ENCODE measurements at regions not wholly inside any gene's neighbourhood (a gene's known extent, or its start where the extent isn't known, plus 50 kb on each side); places are given as distances from the start of the nearest gene placed in this dataset.

DNA sequence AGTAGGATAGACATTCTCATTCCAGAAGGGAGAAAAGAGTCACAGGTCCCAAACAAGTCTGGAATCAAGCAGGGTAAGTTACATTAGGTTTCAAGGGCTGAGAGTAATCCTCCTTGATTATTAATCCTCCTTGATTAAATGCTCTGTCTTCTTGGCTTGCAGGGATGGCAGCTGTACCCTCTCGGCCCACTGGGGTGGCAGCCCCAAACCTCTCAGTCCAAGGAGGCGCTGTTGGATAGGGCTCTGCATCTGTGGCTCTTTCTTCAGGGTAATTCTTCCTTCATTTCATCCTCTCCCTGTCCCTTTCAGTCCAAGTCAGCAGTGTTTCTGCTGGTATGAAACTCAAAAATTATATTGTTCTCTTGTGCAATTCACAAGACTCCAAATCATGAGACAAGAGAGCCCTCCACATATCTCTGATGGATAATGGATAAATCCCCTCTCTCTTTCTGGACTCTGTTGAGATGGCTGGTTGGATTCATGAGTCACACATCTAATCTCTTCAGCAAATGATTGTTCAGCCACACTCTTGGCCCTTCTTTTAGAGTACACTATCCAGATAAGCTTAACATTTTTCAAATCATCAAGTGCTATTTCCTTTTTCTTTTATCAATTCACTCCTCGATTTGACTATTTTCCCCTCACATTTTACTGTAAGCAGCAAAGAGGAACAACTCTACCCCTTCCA lies 323.7 kb upstream of the HTR2A start:
- Histone ChIP-seq H3K79me1 (ENCODE audit: insufficient read depth, low read depth, low read length, poor library complexity, severe bottlenecking) (no peaks in the 10 kb centered on the region), H3T11ph (ENCODE audit: low read length) (no peak overlapping the region), H2BK20ac (ENCODE audit: low read depth, low read length, poor library complexity, severe bottlenecking) (no peak overlapping the region), H3K4me2 (ENCODE audit: insufficient read depth, insufficient read length, low read length) (no peak overlapping the region), H2BK120ac (ENCODE audit: low read depth, low read length, poor library complexity, severe bottlenecking) (no peak overlapping the region), H4K5ac (ENCODE audit: insufficient read length, low read depth, low read length) (no peak overlapping the region), H4K8ac (replicated peaks; ENCODE audit: insufficient read length, low read depth, low read length) (no peak overlapping the region), H3K9me3 (ENCODE audit: control insufficient read depth, low read depth, low read length) (no peaks in the 10 kb centered on the region), H2AFZ (ENCODE audit: low read length) (no peak overlapping the region), H3K23me2 (ENCODE audit: insufficient read length, low read depth, low read length, poor library complexity, severe bottlenecking) (no peaks in the 10 kb centered on the region), H2BK5ac (ENCODE audit: insufficient read length, low read length) (no peak overlapping the region), H2AK5ac (ENCODE audit: insufficient read length, low read length) (no peak overlapping the region), H3K4me1 (ENCODE audit: insufficient read depth, low read length) (no peaks in the 10 kb centered on the region), H3K23ac (ENCODE audit: insufficient read length, low read depth, low read length) (no peak overlapping the region), H3K27me3 (ENCODE audit: insufficient read depth, low read length) (no peaks in the 10 kb centered on the region), H3K4ac (ENCODE audit: low read depth, low read length) (no peak overlapping the region), H3K56ac (ENCODE audit: insufficient read length, low read depth, low read length) (no peak overlapping the region), H3K14ac (ENCODE audit: insufficient read depth, low read length) (no peak overlapping the region), H3K79me2 (ENCODE audit: insufficient read depth, low read length) (no peaks in the 10 kb centered on the region), H3K9ac (ENCODE audit: extremely low read depth, insufficient read length, low read length) (no peak overlapping the region), H3K18ac (ENCODE audit: insufficient read length, low read depth, low read length) (no peak overlapping the region), H2BK15ac (ENCODE audit: low read depth, low read length) (no peak overlapping the region), H3K27ac (ENCODE audit: insufficient read length, low read depth, low read length) (no peak overlapping the region), H2BK12ac (ENCODE audit: insufficient read length, low read depth, low read length) (no peak overlapping the region), H4K91ac (ENCODE audit: insufficient read length, low read depth, low read length) (no peak overlapping the region), H4K20me1 (ENCODE audit: control insufficient read depth, insufficient read depth, insufficient read length) (no peaks in the 10 kb centered on the region)
- DNase-seq = peak; percentile 31
- Mint-ChIP-seq H3K9me3 (no peaks in the 10 kb centered on the region; a peak in 1 of 5 replicates), H3K27me3 (ENCODE audit: low read depth) (no peaks in the 10 kb centered on the region), H3K4me1 (peaks cover 0 to 7% of the 10 kb centered on the region in 2 experiments; a peak in 3 of 4 replicates), H3K27ac (no peak overlapping the region), H3K36me3 (ENCODE audit: insufficient read depth in 1 of 3, low read depth in 3 of 3) (no peaks in the 10 kb centered on the region; a peak in 1 of 7 replicates), H3K4me3 (no peak overlapping the region)
- TF ChIP-seq, protein P1, sequence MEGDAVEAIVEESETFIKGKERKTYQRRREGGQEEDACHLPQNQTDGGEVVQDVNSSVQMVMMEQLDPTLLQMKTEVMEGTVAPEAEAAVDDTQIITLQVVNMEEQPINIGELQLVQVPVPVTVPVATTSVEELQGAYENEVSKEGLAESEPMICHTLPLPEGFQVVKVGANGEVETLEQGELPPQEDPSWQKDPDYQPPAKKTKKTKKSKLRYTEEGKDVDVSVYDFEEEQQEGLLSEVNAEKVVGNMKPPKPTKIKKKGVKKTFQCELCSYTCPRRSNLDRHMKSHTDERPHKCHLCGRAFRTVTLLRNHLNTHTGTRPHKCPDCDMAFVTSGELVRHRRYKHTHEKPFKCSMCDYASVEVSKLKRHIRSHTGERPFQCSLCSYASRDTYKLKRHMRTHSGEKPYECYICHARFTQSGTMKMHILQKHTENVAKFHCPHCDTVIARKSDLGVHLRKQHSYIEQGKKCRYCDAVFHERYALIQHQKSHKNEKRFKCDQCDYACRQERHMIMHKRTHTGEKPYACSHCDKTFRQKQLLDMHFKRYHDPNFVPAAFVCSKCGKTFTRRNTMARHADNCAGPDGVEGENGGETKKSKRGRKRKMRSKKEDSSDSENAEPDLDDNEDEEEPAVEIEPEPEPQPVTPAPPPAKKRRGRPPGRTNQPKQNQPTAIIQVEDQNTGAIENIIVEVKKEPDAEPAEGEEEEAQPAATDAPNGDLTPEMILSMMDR (conservative IDR thresholded peaks at IDR 0.05) = peak; percentile 40
- no CpG with 5 or more reads among the region's 3 CpGs for WGBS (ENCODE audit: extremely low coverage, insufficient read length, low lambda C conversion rate)

All from H9 (cell line).